ENCODE measurements at regions not wholly inside any gene's neighbourhood (a gene's known extent, or its start where the extent isn't known, plus 50 kb on each side); places are given as distances from the start of the nearest gene placed in this dataset.

GRCh38 chr1:13968361-13968760, 268.4 kb downstream of the PRDM2 start:
- no peak for DNase-seq (ENCODE audit: low spot score)

DNA sequence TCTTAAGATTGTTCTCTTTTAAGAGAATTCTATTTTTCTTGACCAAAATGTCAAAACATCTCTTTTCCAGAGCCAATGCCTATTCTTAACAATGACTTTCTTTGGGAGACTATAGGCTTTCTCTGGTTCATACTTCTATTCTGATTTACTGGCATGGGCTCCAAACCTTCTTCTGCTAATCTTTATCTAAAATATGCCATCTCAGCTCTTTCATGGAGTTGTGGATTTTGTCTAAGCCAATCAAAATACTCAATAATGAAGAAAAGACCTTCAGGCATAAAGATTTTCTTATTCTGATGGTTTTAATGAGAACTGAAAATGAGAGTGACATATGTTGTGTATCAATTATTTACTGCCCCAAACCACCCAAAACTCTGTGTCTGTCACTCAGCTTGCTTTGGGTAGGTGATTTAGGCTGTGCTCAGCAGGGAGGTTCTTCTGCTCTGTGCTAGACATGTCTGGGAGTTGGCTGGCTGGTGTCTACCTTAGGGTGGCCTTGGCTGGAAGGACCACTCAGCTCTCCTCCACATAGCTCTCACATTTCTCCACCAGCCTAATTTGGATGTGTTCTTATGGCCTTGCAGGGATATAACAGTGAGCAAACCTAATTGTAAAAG, 270.8 kb downstream of the PRDM2 start:
- no peak for DNase-seq (ENCODE audit: low spot score)

GRCh38 chr1:13976485-13976884, 276.5 kb downstream of the PRDM2 start:
- DNase-seq (ENCODE audit: low spot score) = no peak

- DNase-seq (ENCODE audit: low spot score) = no peak
Measured at GRCh38 chr1:13981142-13981541, 281.2 kb downstream of the PRDM2 start.

GRCh38 chr1:13983393-13983792, 283.4 kb downstream of the PRDM2 start:
- no peak for DNase-seq (ENCODE audit: low spot score)

DNA sequence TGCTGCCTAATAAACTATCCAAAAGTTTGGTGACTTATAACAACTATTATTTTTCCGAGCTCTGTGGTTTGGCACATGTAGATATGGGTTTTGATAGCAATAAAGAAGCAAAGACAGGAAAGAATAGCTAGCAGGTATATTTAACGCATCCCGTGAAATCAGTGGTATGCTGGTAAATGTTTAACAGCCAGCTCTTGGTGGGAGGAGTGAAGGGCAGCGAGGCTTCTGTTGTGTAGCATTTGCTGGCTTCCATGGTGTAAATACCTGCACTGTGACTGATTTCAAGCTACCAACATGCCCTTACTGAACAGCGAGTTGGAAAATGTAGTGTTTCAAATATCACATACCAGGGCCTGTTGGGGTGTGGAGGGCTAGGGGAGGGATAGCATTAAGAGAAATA, 291.0 kb downstream of the PRDM2 start:
- DNase-seq (ENCODE audit: low spot score) = no peak

DNA sequence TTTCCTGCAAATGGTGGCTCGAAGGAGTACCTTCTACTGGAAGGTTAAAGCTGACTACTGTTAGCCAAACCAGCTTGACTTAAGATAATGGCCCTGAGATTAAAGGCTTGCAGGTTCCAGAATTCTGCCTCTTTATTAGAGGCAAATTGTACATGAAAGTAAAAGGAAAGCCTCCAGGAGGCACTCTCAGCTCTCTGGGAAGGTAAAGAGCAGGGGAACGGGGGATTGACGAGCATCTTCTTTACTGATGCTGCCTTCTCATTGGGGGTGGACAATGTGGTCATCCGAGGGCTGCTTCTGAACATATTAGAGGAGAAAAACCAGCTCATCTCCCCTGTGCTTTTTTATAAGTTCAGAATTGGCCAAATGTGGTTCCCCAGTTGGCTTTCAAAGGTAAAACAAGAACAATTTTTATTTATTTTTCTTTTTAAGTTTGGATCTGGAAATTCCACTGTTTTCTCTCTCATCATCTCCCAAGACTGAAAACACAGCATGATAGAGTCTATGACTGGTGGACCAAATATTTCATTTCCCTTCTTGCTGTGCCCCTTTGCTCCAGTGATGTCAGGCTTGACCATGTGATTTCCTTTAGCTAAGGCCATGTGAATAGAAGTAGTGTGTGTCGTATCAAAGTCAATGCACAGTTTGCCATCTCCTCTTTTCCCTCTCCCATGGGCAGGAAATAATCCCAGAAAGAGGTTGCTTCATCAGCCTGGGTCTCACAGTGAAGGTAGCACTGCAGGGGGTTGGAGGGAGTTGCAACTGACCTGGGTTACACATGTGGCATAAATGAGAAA, 292.7 kb downstream of the PRDM2 start:
- DNase-seq (ENCODE audit: low spot score) = no peak

DNA sequence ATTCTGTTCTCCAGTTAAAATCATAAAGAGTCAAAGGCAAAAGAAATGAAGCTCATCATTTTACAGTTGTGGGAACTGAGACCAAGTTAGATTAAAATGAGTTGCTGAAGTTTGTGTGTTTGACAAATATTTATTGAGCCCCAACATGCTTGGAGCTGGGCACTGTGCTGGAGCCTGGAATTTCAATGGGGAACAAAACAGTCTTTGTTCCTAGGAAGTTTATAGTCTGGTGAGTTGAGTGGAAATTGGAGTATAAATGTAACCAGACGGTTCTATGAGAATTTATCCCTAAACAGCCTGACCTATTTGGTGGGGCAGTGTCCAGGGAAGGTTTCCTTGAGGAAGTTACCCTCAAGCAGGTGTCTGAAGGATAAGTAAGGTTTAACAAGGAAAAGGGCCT, 294.4 kb downstream of the PRDM2 start:
- no peak for DNase-seq (ENCODE audit: low spot score)

DNA sequence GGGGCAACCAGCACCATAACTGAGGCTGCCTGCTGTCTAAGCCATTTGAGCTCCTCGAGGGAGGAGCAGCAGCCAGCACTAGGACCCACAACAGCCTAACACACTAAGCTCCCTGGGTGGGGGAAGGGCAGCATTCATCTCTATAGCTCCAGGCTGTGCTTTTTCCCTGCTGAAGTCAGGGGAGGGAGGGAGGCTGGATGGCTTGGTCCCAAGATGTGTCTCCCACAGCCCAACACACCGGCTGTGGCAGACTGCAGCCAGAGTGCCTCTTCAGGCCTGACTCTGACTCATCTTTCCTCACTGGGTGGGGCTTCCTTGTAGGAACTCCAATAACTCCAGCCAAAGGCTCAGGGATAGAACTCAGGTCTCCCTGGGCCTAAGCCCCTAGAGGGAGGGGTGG, 296.3 kb downstream of the PRDM2 start:
- DNase-seq (ENCODE audit: low spot score) = no peak

DNA sequence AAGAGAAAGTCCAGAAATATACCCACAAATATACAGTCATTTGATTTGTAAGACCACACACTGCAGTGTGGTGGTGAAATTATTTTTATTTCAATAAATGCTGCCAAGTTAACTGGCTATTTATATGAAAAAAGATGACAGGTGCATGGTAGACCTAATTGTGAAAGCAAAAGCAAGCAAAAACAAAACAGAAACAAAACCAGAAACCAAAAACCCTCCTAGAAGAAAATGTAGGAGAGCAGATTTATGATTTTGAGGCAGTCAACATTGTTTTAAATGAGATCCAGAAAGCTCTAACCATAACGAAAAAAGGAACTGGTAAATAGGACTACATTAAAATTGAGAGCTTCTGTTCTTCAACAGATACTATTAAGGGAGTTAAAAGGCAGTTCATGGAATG, 303.6 kb downstream of the PRDM2 start:
- no peak for DNase-seq (ENCODE audit: low spot score)

DNA sequence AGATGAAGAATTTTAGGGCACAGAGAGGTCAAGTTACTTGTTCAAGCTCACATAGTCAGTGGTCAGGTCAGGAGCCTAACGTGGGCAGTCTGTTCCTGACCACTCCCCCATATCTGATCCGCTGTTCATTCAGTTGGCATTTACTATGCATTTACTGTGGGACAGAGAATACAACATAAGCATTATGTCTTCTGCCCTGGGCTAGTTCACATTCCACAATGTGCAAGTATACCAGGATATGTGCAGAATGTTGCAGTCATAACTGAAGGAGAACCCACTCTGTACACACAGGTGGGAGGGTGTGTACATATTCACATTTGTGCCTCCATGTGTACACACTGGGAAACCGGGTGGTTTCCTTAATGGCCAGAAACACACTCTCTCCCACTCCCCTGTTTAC, 309.6 kb downstream of the PRDM2 start:
- no peak for DNase-seq (ENCODE audit: low spot score)

DNA sequence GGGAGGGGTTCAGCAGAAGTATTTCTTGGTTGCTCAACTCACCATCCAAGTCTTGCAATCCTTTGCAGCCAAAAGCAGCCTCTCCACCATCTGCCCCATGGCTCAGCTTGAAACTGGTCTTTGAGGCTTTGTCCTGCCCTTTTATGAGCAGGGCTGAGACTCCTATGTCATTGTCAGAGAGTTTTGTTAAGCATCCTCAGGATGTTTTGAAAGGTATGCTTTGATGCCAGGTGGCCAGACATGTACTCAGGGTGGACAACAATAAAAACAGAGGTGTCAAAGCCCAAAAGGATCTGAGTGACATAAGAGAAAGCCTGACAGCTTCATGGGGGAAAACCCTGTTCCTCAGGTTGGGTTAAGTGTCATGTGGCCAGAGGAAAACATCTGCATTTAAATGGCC, 310.5 kb downstream of the PRDM2 start:
- DNase-seq (ENCODE audit: low spot score) = no peak

DNA sequence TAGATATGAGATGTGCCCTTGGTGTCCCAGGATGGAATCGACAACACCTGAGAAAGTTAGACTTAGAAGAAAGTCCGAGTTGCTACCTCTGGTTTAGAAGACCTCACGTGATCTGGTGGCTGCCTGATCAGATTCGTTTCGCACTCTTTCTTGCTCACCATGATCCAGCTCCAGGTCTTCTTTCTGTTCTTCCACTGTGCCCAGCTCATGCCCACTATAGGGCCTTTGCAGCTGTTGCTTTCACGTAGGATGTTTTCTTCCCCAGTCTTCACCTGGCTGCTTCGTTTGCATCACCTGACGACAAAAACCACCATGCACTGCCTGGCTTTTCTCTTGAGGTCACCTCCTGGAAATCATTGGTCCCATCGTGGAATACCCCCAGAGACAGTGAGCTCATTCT, 311.1 kb downstream of the PRDM2 start:
- DNase-seq (ENCODE audit: low spot score) = no peak

DNA sequence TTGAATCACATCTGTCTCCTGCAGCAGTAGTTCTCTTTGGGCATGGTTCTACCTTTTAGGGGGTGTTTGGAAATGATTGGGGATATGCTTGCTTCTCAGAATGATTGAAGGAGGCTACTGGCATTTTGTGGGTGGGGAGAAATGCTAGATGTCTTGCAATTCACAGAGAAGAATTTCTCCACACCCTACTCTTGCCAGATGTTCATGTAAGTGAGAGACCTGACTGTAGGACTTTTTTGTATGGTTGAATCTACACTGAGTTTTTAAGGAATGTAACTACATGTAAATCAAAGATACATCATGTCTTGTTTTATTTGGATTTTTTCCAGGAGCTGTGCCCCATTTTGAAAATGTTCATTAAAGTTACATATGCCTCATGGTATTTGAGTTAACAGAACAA, 311.9 kb downstream of the PRDM2 start:
- DNase-seq (ENCODE audit: low spot score) = no peak

GRCh38 chr1:14014929-14015328, 314.9 kb downstream of the PRDM2 start:
- DNase-seq (ENCODE audit: low spot score) = no peak

- no peak for DNase-seq (ENCODE audit: low spot score)
Measured at GRCh38 chr1:14015917-14016316, 315.9 kb downstream of the PRDM2 start.

GRCh38 chr1:14017531-14017961, 317.6 kb downstream of the PRDM2 start:
- no peak for DNase-seq (ENCODE audit: low spot score)

DNA sequence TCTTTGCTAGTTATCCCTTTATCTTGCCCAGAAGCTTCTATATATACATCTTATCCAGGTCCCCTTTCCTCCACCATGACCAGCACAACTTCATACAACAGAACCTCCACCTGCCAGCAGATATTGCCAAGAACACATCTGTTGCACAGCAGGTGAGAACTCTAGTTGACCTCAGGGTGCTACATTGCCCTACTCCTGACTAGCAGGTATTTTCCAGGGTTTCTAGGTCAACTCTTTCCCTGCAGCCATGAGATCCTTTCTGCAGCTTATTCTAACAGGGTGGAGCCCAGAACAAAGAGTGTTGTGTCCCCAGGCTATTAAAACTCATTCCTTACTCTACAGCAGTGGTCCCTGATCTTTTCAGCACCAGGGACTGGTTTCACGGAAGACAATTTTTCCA, 319.5 kb downstream of the PRDM2 start:
- no peak for DNase-seq (ENCODE audit: low spot score)

- no peak for DNase-seq (ENCODE audit: low spot score)
Measured at GRCh38 chr1:14020006-14020405, 320.0 kb downstream of the PRDM2 start.

- DNase-seq (ENCODE audit: low spot score) = no peak
Measured at GRCh38 chr1:14027099-14027498, 327.1 kb downstream of the PRDM2 start.

DNA sequence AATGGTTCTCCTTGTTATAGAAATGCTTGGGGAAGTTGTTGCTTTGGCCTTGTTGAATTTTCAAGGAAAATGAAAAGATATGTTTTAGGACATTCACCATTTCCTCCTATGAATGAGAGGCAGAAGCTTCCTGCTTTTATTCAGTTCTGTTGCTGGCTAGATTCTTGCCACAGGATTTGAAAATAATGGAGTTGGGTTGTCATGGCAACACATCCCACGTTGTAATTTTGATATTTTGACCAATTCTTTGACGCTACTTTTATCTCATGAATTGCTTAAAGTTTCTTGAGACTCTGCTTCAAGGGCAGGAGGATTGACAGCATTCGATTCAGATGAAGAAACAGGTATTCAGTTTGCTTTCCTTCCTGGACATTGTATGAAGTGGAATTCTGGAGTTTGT, 331.5 kb downstream of the PRDM2 start:
- no peak for DNase-seq (ENCODE audit: low spot score)

GRCh38 chr1:14034506-14034905, 334.5 kb downstream of the PRDM2 start:
- DNase-seq (ENCODE audit: low spot score) = no peak

- no peak for DNase-seq (ENCODE audit: low spot score)
Measured at GRCh38 chr1:14037101-14037847, 337.3 kb downstream of the PRDM2 start.
